ENCODE measurements at regions not wholly inside any gene's neighbourhood (a gene's known extent, or its start where the extent isn't known, plus 50 kb on each side); places are given as distances from the start of the nearest gene placed in this dataset.

GRCh38 chr4:126825083-126825482 lies 807.7 kb upstream of the INTU start:
- no peaks in the 10 kb centered on the region for H3K4me1 ChIP-seq (ENCODE audit: low read length)
- H3K79me2 ChIP-seq (ENCODE audit: low read length) = no peaks in the 10 kb centered on the region
- no peaks in the 10 kb centered on the region for H4K20me1 ChIP-seq (ENCODE audit: insufficient read depth, low read length)
- H3K36me3 ChIP-seq (replicated peaks; ENCODE audit: insufficient read depth, low read length) = no peaks in the 10 kb centered on the region
- no peaks in the 10 kb centered on the region for H3K9me3 ChIP-seq (replicated peaks; ENCODE audit: insufficient read depth, low read length)
- H2AFZ ChIP-seq (ENCODE audit: low read length) = no peak overlapping the region
- DNase-seq = no peak
- H3K4me2 ChIP-seq (ENCODE audit: low read depth, low read length) = no peak overlapping the region
- no peak overlapping the region for H3K9ac ChIP-seq (ENCODE audit: low read length)
- H3K27me3 ChIP-seq (replicated peaks; ENCODE audit: insufficient read depth, low read length) = no peaks in the 10 kb centered on the region
- TF ChIP-seq EZH2 (optimal IDR thresholded peaks at IDR 0.05; ENCODE audit: low read depth, low read length) = no peak
- no peak for TF ChIP-seq CTCF (IDR thresholded peaks at IDR 0.05; ENCODE audit: low read length)
- no peak for TF ChIP-seq EZH2phosphoT487 (IDR thresholded peaks at IDR 0.05; ENCODE audit: low read length)
- no peaks in the 10 kb centered on the region for H3K9me2 ChIP-seq (replicated peaks; ENCODE audit: insufficient read depth, low read length)
- H3K27ac ChIP-seq (ENCODE audit: low read length) = no peak overlapping the region
- H3F3A ChIP-seq (ENCODE audit: insufficient read depth, low read length) = no peaks in the 10 kb centered on the region
- no peak overlapping the region for H3K4me3 ChIP-seq (ENCODE audit: low read length)

GRCh38 chr4:126827669-126828068 lies 805.1 kb upstream of the INTU start:
- Histone ChIP-seq H3F3A (ENCODE audit: insufficient read depth, low read length) (no peaks in the 10 kb centered on the region), H4K20me1 (ENCODE audit: insufficient read depth, low read length) (no peaks in the 10 kb centered on the region), H2AFZ (ENCODE audit: low read length) (no peak overlapping the region), H3K9me3 (replicated peaks; ENCODE audit: insufficient read depth, low read length) (no peaks in the 10 kb centered on the region), H3K9ac (ENCODE audit: low read length) (no peak overlapping the region), H3K9me2 (replicated peaks; ENCODE audit: insufficient read depth, low read length) (no peaks in the 10 kb centered on the region), H3K4me3 (ENCODE audit: low read length) (no peak overlapping the region), H3K79me2 (ENCODE audit: low read length) (no peaks in the 10 kb centered on the region), H3K4me2 (ENCODE audit: low read depth, low read length) (no peak overlapping the region), H3K27me3 (replicated peaks; ENCODE audit: insufficient read depth, low read length) (no peaks in the 10 kb centered on the region), H3K4me1 (ENCODE audit: low read length) (no peaks in the 10 kb centered on the region), H3K36me3 (replicated peaks; ENCODE audit: insufficient read depth, low read length) (no peaks in the 10 kb centered on the region), H3K27ac (ENCODE audit: low read length) (no peak overlapping the region)
- no peak for DNase-seq
- no peak for TF ChIP-seq CTCF (IDR thresholded peaks at IDR 0.05; ENCODE audit: low read length)
- TF ChIP-seq EZH2phosphoT487 (IDR thresholded peaks at IDR 0.05; ENCODE audit: low read length) = no peak
- TF ChIP-seq EZH2 (optimal IDR thresholded peaks at IDR 0.05; ENCODE audit: low read depth, low read length) = no peak

GRCh38 chr4:126834854-126835253 lies 797.9 kb upstream of the INTU start:
- TF ChIP-seq EZH2 (optimal IDR thresholded peaks at IDR 0.05; ENCODE audit: low read depth, low read length) = no peak
- Histone ChIP-seq H3K79me2 (ENCODE audit: low read length) (no peaks in the 10 kb centered on the region), H4K20me1 (ENCODE audit: insufficient read depth, low read length) (no peaks in the 10 kb centered on the region), H3F3A (ENCODE audit: insufficient read depth, low read length) (no peaks in the 10 kb centered on the region), H3K27me3 (replicated peaks; ENCODE audit: insufficient read depth, low read length) (no peaks in the 10 kb centered on the region), H3K27ac (ENCODE audit: low read length) (no peak overlapping the region), H3K9ac (ENCODE audit: low read length) (no peak overlapping the region), H3K9me2 (replicated peaks; ENCODE audit: insufficient read depth, low read length) (no peaks in the 10 kb centered on the region), H2AFZ (ENCODE audit: low read length) (no peak overlapping the region), H3K4me2 (ENCODE audit: low read depth, low read length) (no peak overlapping the region), H3K9me3 (replicated peaks; ENCODE audit: insufficient read depth, low read length) (no peaks in the 10 kb centered on the region), H3K36me3 (replicated peaks; ENCODE audit: insufficient read depth, low read length) (no peaks in the 10 kb centered on the region), H3K4me3 (ENCODE audit: low read length) (no peak overlapping the region), H3K4me1 (ENCODE audit: low read length) (no peaks in the 10 kb centered on the region)
- DNase-seq = no peak

- H4K20me1 ChIP-seq (ENCODE audit: insufficient read depth, low read length) = no peaks in the 10 kb centered on the region
- no peaks in the 10 kb centered on the region for H3K36me3 ChIP-seq (replicated peaks; ENCODE audit: insufficient read depth, low read length)
- no peak overlapping the region for H3K9ac ChIP-seq (ENCODE audit: low read length)
- no peak overlapping the region for H3K27ac ChIP-seq (ENCODE audit: low read length)
- no peak for DNase-seq
- H3F3A ChIP-seq (ENCODE audit: insufficient read depth, low read length) = no peaks in the 10 kb centered on the region
- no peaks in the 10 kb centered on the region for H3K27me3 ChIP-seq (replicated peaks; ENCODE audit: insufficient read depth, low read length)
- TF ChIP-seq EZH2 (optimal IDR thresholded peaks at IDR 0.05; ENCODE audit: low read depth, low read length) = no peak
- no peak for TF ChIP-seq EZH2phosphoT487 (IDR thresholded peaks at IDR 0.05; ENCODE audit: low read length)
- TF ChIP-seq CTCF (IDR thresholded peaks at IDR 0.05; ENCODE audit: low read length) = no peak
- H2AFZ ChIP-seq (ENCODE audit: low read length) = no peak overlapping the region
- H3K4me1 ChIP-seq (ENCODE audit: low read length) = no peaks in the 10 kb centered on the region
- no peaks in the 10 kb centered on the region for H3K9me2 ChIP-seq (replicated peaks; ENCODE audit: insufficient read depth, low read length)
- H3K79me2 ChIP-seq (ENCODE audit: low read length) = no peaks in the 10 kb centered on the region
- no peak overlapping the region for H3K4me3 ChIP-seq (ENCODE audit: low read length)
- no peaks in the 10 kb centered on the region for H3K9me3 ChIP-seq (replicated peaks; ENCODE audit: insufficient read depth, low read length)
- H3K4me2 ChIP-seq (ENCODE audit: low read depth, low read length) = no peak overlapping the region
These were observed 793.6 kb upstream of the INTU start for GRCh38 chr4:126838941-126839679.
